ENCODE measurements at regions not wholly inside any gene's neighbourhood (a gene's known extent, or its start where the extent isn't known, plus 50 kb on each side); places are given as distances from the start of the nearest gene placed in this dataset.

DNA sequence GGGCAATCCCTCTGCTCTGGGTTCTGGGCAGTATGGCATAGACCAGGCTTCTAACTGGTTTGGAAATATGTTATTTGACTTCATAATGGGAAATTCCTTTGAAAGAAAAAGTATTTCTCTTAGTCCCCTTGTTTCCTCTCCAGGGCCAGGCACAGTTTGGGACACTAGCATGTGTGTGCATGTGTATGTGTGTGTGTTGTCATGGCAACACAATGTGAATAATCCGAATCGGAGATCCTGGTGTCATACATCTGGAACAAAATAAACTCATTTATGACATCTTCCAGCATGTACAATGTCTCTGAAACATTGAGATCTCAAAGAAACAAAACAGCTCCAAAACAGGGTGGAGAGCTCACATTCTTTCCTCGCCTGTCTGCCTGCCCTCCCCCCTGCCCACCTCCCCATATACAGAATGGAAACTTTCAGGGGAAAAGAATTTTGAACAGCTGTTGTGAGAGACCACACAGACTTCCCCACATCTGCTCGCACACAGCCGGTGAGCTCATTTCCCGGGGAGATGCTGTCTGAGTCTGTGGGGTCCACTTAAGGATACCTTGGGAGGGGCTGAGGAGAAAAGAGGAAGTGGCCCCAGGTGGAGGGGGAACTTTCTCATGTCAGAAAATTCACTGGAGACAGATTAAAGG lies 55.5 kb upstream of the PARP11 start:
- no peak for TF ChIP-seq POLR2A (IDR thresholded peaks at IDR 0.05; ENCODE audit: low read length)
- no peak for TF ChIP-seq GATA1 (IDR thresholded peaks at IDR 0.05; ENCODE audit: low read depth, low read length)

All from erythroblast (primary cell).